ENCODE measurements at regions not wholly inside any gene's neighbourhood (a gene's known extent, or its start where the extent isn't known, plus 50 kb on each side); places are given as distances from the start of the nearest gene placed in this dataset.
"Not testable (repeated sequence)": the region's sequence is repeated elsewhere in the genome, so short reads cannot be mapped to it uniquely, and the experiment has no call there.

DNA sequence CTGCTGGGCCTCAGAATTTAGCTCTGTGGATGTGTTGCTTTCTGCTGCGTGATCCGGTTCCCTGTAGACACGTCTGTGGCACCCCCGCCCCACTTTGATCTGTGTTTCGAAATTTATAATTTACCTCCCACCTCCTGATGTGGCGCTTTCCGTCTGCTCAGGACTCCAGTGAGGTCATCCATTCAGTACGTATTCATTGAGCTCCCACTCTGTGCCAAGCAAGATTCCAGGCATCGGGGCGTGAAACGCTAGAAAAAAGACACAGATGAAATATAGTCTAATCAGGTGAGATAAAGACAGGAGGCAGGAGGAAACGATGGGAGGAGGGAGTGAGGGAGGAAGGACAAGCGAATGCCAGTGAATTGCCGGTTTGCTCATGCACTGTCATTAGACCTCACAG, 431.9 kb upstream of the SULF2 start:
- DNase-seq (ENCODE audit: extremely low read depth, low read depth) = no peak

DNA sequence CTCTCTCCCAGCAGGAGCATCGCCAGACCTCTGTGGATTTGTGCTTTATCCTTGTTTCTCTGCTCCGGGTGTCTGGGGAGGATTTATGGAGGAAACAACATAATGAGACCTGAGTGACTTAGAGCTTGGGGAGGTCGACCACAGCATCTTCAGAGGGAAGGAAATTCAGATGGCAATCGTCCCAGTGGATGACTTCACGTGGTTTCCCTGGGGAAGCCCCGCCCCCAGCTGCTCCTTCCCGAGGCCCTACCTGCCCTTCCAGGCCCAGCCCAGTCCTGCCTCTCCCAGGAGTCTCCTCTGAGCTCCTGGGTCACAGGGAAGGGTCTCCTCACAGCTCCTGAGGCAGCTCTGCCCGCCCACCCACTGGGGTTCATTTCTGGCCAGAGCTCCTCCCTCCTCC, 430.3 kb upstream of the SULF2 start:
- DNase-seq (ENCODE audit: extremely low read depth, low read depth) = no peak

- no peak for DNase-seq (ENCODE audit: extremely low read depth, low read depth)
Observed at GRCh38 chr20:48214601-48215000, 429.3 kb upstream of the SULF2 start.

- not testable (repeated sequence) for DNase-seq (ENCODE audit: extremely low read depth, low read depth)
Observed at GRCh38 chr20:48213635-48214034, 428.4 kb upstream of the SULF2 start.

DNA sequence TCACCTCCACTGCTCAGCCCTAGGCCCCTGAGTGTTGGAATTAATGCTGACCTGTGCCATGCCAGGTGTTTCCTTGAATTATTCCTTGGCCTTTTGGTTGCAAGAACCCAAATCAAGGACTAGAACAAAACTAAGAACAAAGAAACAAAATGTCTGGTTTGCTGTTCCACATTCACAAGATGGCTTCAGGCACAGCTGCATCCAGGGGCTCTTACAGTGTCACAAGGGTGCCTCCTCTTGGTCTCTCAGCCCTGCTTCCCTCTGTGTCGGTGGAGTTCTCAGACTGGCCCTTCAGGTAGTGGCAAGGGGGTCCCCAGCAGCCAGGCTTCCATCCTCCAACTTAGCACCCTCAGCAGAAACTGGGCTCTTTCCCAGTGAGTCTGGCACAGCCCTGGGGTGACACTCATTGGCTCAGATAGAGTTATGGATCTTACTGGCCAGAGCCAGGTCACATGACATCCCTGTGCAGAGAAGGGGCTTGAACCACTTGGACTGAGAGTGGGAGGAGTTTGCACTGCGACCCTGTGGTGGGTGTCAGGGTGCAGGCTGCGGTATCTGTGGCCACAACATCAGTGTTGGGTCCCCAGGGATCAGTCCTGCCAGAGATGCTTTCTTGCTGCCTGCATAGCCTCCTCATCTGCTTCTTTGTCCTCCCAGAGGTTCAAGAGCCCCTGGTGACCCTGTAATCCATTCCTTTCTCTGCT, 427.7 kb upstream of the SULF2 start:
- no peak for DNase-seq (ENCODE audit: extremely low read depth, low read depth)

- DNase-seq (ENCODE audit: extremely low read depth, low read depth) = no peak
Observed at GRCh38 chr20:48211847-48212246, 426.6 kb upstream of the SULF2 start.

DNA sequence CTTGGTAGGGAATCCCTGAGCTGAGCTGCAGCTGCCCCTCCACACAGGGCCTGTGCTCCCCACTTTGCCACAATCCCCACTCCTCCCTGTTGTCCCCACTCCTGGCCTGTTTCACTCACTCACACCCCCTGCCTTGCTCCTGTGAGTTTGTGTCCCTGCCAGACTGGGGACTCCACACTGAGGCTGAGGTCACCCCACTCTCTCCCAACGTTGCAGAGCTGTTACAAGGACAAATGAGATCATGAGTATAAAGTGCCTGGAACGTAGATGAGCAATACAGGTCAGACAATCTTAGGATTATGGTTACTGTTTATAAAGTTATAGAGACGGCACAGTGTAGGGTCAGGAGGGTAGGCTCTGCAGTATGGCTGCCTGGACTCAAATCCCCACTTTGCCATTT, 426.0 kb upstream of the SULF2 start:
- DNase-seq (ENCODE audit: extremely low read depth, low read depth) = no peak

GRCh38 chr20:48210111-48211027, 425.1 kb upstream of the SULF2 start:
- no peak for DNase-seq (ENCODE audit: extremely low read depth, low read depth)

- no peak for DNase-seq (ENCODE audit: extremely low read depth, low read depth)
Observed at GRCh38 chr20:48209102-48209501, 423.8 kb upstream of the SULF2 start.

GRCh38 chr20:48208176-48208575, 422.9 kb upstream of the SULF2 start:
- no peak for DNase-seq (ENCODE audit: extremely low read depth, low read depth)

DNA sequence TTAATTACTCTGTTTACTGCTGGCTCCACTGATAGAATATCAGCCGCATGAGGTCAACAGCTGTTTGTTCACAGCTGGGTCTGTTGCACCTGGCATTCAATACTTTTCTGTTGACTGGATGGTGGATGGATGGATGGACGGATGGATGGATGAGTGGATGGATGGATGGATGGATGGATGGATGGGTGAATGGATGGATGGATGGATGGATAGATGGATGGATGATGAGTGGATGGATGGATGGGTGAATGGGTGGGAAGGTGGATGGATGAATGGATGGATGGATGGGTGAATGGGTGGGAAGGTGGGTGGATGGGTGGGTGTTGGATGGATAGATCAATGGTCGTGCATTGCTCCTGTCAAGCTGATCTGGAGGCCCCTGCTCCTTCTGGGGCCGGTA, 422.2 kb upstream of the SULF2 start:
- no peak for DNase-seq (ENCODE audit: extremely low read depth, low read depth)

DNA sequence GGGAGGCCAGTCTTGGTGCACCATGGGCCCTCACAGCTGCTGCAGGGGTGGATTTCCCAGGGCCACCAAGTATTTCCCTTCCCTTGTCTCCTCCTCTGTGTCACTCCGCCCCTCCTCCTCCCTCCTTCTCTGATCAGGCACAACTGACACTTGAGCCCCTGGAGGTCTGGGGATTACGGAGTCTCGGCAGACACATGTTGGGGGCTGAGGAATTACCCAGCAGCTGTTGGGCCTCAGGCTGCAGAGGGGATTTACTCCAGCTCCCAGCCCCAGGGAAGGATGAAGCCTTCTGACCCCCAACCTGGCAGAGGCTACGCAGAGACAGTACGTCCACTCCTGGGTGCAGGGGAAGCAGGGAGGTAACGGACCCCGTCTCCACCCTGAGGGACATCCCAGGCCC, 420.5 kb upstream of the SULF2 start:
- DNase-seq (ENCODE audit: extremely low read depth, low read depth) = no peak

DNA sequence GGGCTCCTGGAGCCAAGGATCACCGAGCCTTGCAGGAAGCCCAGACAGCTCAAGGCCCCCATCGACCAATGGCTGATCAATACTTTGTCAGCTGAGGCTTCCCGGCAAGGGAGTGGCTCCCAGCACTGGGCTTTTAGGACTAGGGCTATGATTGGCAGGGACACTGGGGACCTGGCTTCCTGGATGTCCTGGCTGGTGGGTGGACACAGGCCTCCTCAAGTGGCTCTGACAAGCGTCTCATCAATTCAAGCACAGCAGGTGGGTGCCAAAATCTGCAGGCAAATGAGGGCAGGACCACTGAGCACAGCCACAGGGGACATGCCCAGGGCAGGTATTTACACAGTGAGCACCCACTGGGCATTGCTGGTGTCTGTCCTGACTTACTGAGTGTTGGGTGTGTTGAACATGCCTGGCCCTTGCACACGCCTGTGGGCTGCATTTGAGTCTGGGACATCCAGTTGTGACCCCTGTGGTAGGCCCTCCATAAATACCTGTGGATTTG, 420.1 kb upstream of the SULF2 start:
- DNase-seq (ENCODE audit: extremely low read depth, low read depth) = no peak

- DNase-seq (ENCODE audit: extremely low read depth, low read depth) = no peak
Observed at GRCh38 chr20:48204499-48204898, 419.2 kb upstream of the SULF2 start.

- DNase-seq (ENCODE audit: extremely low read depth, low read depth) = no peak
Observed at GRCh38 chr20:48203252-48203651, 418.0 kb upstream of the SULF2 start.

GRCh38 chr20:48202334-48203113, 417.2 kb upstream of the SULF2 start:
- DNase-seq (ENCODE audit: extremely low read depth, low read depth) = no peak

DNA sequence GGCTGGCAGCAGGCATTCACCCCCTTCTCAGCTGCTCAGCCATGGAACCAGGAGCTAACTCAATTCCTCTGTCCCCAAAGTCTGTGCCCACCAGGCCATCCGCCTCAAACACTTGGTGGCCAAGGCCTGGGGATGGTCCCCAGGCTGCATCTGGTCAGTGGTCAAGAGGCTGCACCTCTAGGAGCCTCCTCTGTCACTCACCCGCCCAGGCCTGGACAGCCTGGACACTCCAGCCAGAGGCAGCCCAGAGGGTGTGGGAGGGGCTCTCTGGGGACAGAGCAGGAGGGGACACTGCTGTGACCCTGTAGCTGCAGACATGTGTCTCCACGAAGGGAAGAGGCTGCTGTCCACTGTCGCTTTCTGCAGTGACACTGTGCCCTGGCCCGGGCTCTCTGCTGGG, 416.6 kb upstream of the SULF2 start:
- DNase-seq (ENCODE audit: extremely low read depth, low read depth) = no peak

GRCh38 chr20:48201188-48201587, 415.9 kb upstream of the SULF2 start:
- DNase-seq (ENCODE audit: extremely low read depth, low read depth) = no peak

- no peak for DNase-seq (ENCODE audit: extremely low read depth, low read depth)
Observed at GRCh38 chr20:48198929-48199451, 413.7 kb upstream of the SULF2 start.

GRCh38 chr20:48197066-48197465, 411.8 kb upstream of the SULF2 start:
- DNase-seq (ENCODE audit: extremely low read depth, low read depth) = no peak

DNA sequence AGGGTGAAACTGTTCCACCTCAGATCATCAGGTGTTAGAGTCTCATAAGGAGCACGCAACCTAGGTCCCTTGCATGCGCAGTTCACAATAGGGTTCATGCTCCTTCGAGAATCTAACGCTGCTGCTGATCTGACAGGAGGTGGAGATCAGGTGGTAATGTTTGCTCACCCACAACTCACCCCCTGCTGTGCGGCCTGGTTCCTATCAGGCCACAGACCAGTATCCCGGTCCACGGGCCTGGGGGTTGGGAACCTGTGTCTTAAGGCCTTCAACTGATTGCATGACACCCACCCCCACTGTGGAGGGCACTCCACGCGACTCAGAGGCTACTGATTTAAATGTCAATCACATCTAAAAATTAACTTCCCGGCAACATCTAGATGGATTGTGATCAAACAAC, 411.2 kb upstream of the SULF2 start:
- no peak for DNase-seq (ENCODE audit: extremely low read depth, low read depth)
